Embryonic facial prominence (tissue), 1 donor: ENCODE measurements at regions not wholly inside any gene's neighbourhood (a gene's known extent, or its start where the extent isn't known, plus 50 kb on each side); places are given as distances from the start of the nearest gene placed in this dataset.

Experiments used
- DNase-seq: peaks from one replicate; pipeline ENCODE4 v3.0.0-alpha.2; 2016; ENCODE audit errors: extremely low spot score

GRCh38 chr6:14254505-14254904 is 136.9 kb downstream of the CD83 start:
- DNase-seq, result no peak

- no peak for DNase-seq
Measured at GRCh38 chr6:14255916-14256315, 138.3 kb downstream of the CD83 start.

- no peak for DNase-seq
Measured at GRCh38 chr6:14258117-14258516, 140.5 kb downstream of the CD83 start.

- no peak for DNase-seq
Measured at GRCh38 chr6:14258695-14259593, 141.4 kb downstream of the CD83 start.

GRCh38 chr6:14259594-14260152 is 142.1 kb downstream of the CD83 start:
- DNase-seq, result no peak

GRCh38 chr6:14260839-14261238 is 143.3 kb downstream of the CD83 start:
- no peak for DNase-seq

- no peak for DNase-seq
Measured at GRCh38 chr6:14263881-14264424, 146.4 kb downstream of the CD83 start.

GRCh38 chr6:14265049-14266021 is 147.8 kb downstream of the CD83 start:
- no peak for DNase-seq

- no peak for DNase-seq
Measured at GRCh38 chr6:14266266-14266665, 148.7 kb downstream of the CD83 start.

GRCh38 chr6:14267885-14268660 is 150.5 kb downstream of the CD83 start:
- no peak for DNase-seq

- no peak for DNase-seq
Measured at GRCh38 chr6:14269436-14269835, 151.9 kb downstream of the CD83 start.

- no peak for DNase-seq
Measured at GRCh38 chr6:14270142-14270893, 152.7 kb downstream of the CD83 start.

- no peak for DNase-seq
Measured at GRCh38 chr6:14270925-14271788, 153.6 kb downstream of the CD83 start.

GRCh38 chr6:14271789-14272736 is 154.5 kb downstream of the CD83 start:
- DNase-seq, result no peak

- no peak for DNase-seq
Measured at GRCh38 chr6:14272737-14273085, 155.1 kb downstream of the CD83 start.

- no peak for DNase-seq
Measured at GRCh38 chr6:14273191-14273590, 155.6 kb downstream of the CD83 start.

- DNase-seq, result no peak
Measured at GRCh38 chr6:14274016-14274415, 156.4 kb downstream of the CD83 start.
